HCT116 (cell line): ENCODE measurements at regions not wholly inside any gene's neighbourhood (a gene's known extent, or its start where the extent isn't known, plus 50 kb on each side); places are given as distances from the start of the nearest gene placed in this dataset.

Experiments
- ATAC-seq: fragments of 200-7000 bp; cut with Tn5 transposase; 2 replicates; pipeline ENCODE4 v1.9.1; 2020; ENCODE audit warnings: mild to moderate bottlenecking, moderate library complexity
- BruUV-seq: library from RNA; stranded (reverse); fragments of 400-500 nt; replicated peaks from 2 replicates; lab custom pipeline; 2021; lab: Mats Ljungman, UMichigan
- CTCF ChIA-PET: fragments of 300-600 bp; sonication (Branson Sonifier 250); formaldehyde crosslinking; loops from one replicate; lab custom pipeline; 2021; ENCODE audit warnings: antibody characterized with exemption; lab: Charles Lee
- POLR2A ChIA-PET: fragments of 300-600, 350-600 bp; sonication (Branson Sonifier 250); formaldehyde crosslinking; loops from one replicate; lab custom pipeline; 2021; ENCODE audit warnings: antibody characterized with exemption; lab: Charles Lee
- RAD21 ChIA-PET, 2 experiments: fragments of 300-600 bp; sonication (Branson Sonifier 250); formaldehyde crosslinking; loops; one replicate each; lab custom pipeline; 2023; ENCODE audit warnings: low total read pairs in 2 of 2; ENCODE audit not compliant: uncharacterized antibody in 2 of 2, unreplicated experiment in 2 of 2, low non-redundant PET in 1 of 2; lab: Charles Lee
- DNase-seq: peaks from one replicate; pipeline ENCODE4 v3.0.0-alpha.2; 2010; ENCODE audit warnings: low read depth, low spot score
- H2AFZ ChIP-seq: fragments of 200-600 bp; shearing (Covaris generic), sonication (generic); 2 replicates; pipeline ENCODE4 v1.6.1; 2017; ENCODE audit warnings: low read depth, mixed run types, mixed read lengths, antibody characterized with exemption, low read length; ENCODE audit not compliant: poor library complexity, severe bottlenecking
- H3K27ac ChIP-seq: 2 replicates; pipeline ENCODE4 v1.5.1; 2012; ENCODE audit warnings: low read depth, low read length
- H3K27me3 ChIP-seq: fragments of 200-600 bp; sonication (generic); 2 replicates; pipeline ENCODE4 v1.6.1; 2016; ENCODE audit warnings: mixed run types, low read length, mixed read lengths; ENCODE audit not compliant: insufficient read depth
- H3K36me3 ChIP-seq, 2 experiments: fragments of 200-500 bp in 1 of 2; fragments of 200-600 bp in 1 of 2; sonication (Bioruptor generic) in 1 of 2; sonication (generic) in 1 of 2; 2 replicates each; pipeline versions ENCODE4 v1.5.1 to v1.6.1; 2014 to 2016; ENCODE audit warnings: low read length in 2 of 2, inconsistent platforms in 1 of 2, mixed read lengths in 1 of 2, mixed run types in 1 of 2; ENCODE audit not compliant: insufficient read depth in 2 of 2, control insufficient read depth in 1 of 2
- H3K4me1 ChIP-seq, 2 experiments: fragments of 200-600 bp in 1 of 2; sonication (generic) in 1 of 2; 2 replicates each; pipeline versions ENCODE4 v1.5.1 to v1.6.1; 2012 to 2017; ENCODE audit warnings: low read length in 2 of 2, inconsistent platforms in 1 of 2, mild to moderate bottlenecking in 1 of 2, mixed read lengths in 1 of 2, mixed run types in 1 of 2, moderate library complexity in 1 of 2; ENCODE audit not compliant: insufficient read depth in 2 of 2, control insufficient read depth in 1 of 2
- H3K4me2 ChIP-seq: fragments of 200-600 bp; sonication (generic); 2 replicates; pipeline ENCODE4 v1.6.1; 2017; ENCODE audit warnings: mixed run types, low read length, mixed read lengths
- H3K4me3 ChIP-seq, 2 experiments: fragments of 200-600 bp in 1 of 2; sonication (generic) in 1 of 2; replicated peaks in 1 of 2; 2 replicates each; pipeline ENCODE4 v1.5.1; 2011 to 2016; ENCODE audit warnings: low read length in 2 of 2, control low read depth in 1 of 2, low read depth in 1 of 2, mild to moderate bottlenecking in 1 of 2, mixed read lengths in 1 of 2, mixed run types in 1 of 2
- H3K79me2 ChIP-seq: fragments of 200-600 bp; sonication (generic); 2 replicates; pipeline ENCODE4 v1.6.1; 2017; ENCODE audit warnings: mild to moderate bottlenecking, mixed run types, low read length, moderate library complexity, mixed read lengths; ENCODE audit not compliant: insufficient read depth
- H3K9ac ChIP-seq: fragments of 200-600 bp; sonication (generic); 2 replicates; pipeline ENCODE4 v1.6.1; 2016; ENCODE audit warnings: low read length, mixed read lengths
- H3K9me2 ChIP-seq: fragments of 200-600 bp; sonication (generic), shearing (Covaris generic); 2 replicates; pipeline ENCODE4 v1.6.1; 2017; ENCODE audit warnings: mixed run types, mild to moderate bottlenecking, moderate library complexity; ENCODE audit not compliant: insufficient read depth
- H3K9me3 ChIP-seq, 2 experiments: fragments of 200-500 bp in 1 of 2; fragments of 200-600 bp in 1 of 2; sonication (Bioruptor generic) in 1 of 2; sonication (generic) in 1 of 2; 2 replicates each; pipeline ENCODE4 v1.6.1; 2014 to 2017; ENCODE audit warnings: low read length in 2 of 2, mixed read lengths in 2 of 2, inconsistent platforms in 1 of 2, low read depth in 1 of 2, mild to moderate bottlenecking in 1 of 2, mixed run types in 1 of 2, moderate library complexity in 1 of 2; ENCODE audit not compliant: control insufficient read depth in 1 of 2, insufficient read depth in 1 of 2
- H4K20me1 ChIP-seq: fragments of 200-600 bp; sonication (generic), shearing (Covaris generic); 2 replicates; pipeline ENCODE4 v1.6.1; 2017; ENCODE audit warnings: mixed run types, mild to moderate bottlenecking, moderate library complexity; ENCODE audit not compliant: insufficient read depth
- ATF3 ChIP-seq: IDR thresholded peaks from 2 replicates; pipeline ENCODE4 v1.6.1; 2012
- CBX3 ChIP-seq: IDR thresholded peaks from 2 replicates; pipeline ENCODE4 v1.6.1; 2012; ENCODE audit warnings: low read depth
- EGR1 ChIP-seq: IDR thresholded peaks from 2 replicates; pipeline ENCODE4 v1.6.1; 2012; ENCODE audit warnings: low read depth
- FOSL1 ChIP-seq: IDR thresholded peaks from 2 replicates; pipeline ENCODE4 v1.6.1; 2012; ENCODE audit warnings: low read depth
- JUND ChIP-seq: IDR thresholded peaks from 2 replicates; pipeline ENCODE4 v1.6.1; 2012
- POLR2AphosphoS5 ChIP-seq: IDR thresholded peaks from 2 replicates; pipeline ENCODE4 v1.6.1; 2011; ENCODE audit warnings: mild to moderate bottlenecking, low read depth, low read length, moderate library complexity
- RAD21 ChIP-seq: IDR thresholded peaks from 2 replicates; pipeline ENCODE4 v1.6.1; 2012; ENCODE audit warnings: low read depth, mild to moderate bottlenecking
- REST ChIP-seq: IDR thresholded peaks from 2 replicates; pipeline ENCODE4 v1.6.1; 2012; ENCODE audit warnings: low read depth
- SP1 ChIP-seq: IDR thresholded peaks from 2 replicates; pipeline ENCODE4 v1.6.1; 2012; ENCODE audit warnings: low read depth
- TCF7L2 ChIP-seq: IDR thresholded peaks from 2 replicates; pipeline ENCODE4 v1.7.0; 2011; ENCODE audit warnings: borderline replicate concordance, inconsistent platforms; ENCODE audit not compliant: insufficient read depth, insufficient read length; ENCODE audit errors: extremely low read depth
- ZFX ChIP-seq: fragments of 450-650 bp; IDR thresholded peaks from 2 replicates; pipeline ENCODE4 v1.6.1; 2017
- ZNF274 ChIP-seq: fragments of 200-500 bp; sonication (Bioruptor generic); IDR thresholded peaks from 2 replicates; pipeline ENCODE4 v1.6.1; 2014; ENCODE audit warnings: mild to moderate bottlenecking, low read depth, low read length, inconsistent platforms
- intact Hi-C: fragments of 100-400 bp; cut with micrococcal nuclease; formaldehyde crosslinking; loops from 2 replicates; pipeline ENCODE4 v1.10.0; 2022
- TF ChIP-seq, protein P1 (sequence below): IDR thresholded peaks from 2 replicates; pipeline ENCODE4 v1.6.1; 2012

GRCh38 chr2:239550357-239550756, 149.5 kb upstream of the HDAC4 start:
- H3K4me1 ChIP-seq: peaks cover 0 to 10% of the 10 kb centered on the region in 2 experiments; a peak in 2 of 4 replicates
- H3K36me3 ChIP-seq: no peaks in the 10 kb centered on the region
- H3K9me3 ChIP-seq: no peaks in the 10 kb centered on the region
- no peak overlapping the region for H3K4me2 ChIP-seq
- intact Hi-C loops: no loop called here
- no peak for DNase-seq
- H2AFZ ChIP-seq: no peak overlapping the region
- POLR2A ChIA-PET: no interaction called here
- RAD21 ChIA-PET: no interaction called here
- no peaks in the 10 kb centered on the region for H4K20me1 ChIP-seq
- TF ChIP-seq ZFX (no peak), ATF3 (no peak), FOSL1 (no peak), EGR1 (no peak), ZNF274 (no peak), JUND (no peak), REST (no peak), SP1 (no peak), CBX3 (no peak), RAD21 (no peak), POLR2AphosphoS5 (no peak), TCF7L2 (no peak)
- TF ChIP-seq, protein P1, sequence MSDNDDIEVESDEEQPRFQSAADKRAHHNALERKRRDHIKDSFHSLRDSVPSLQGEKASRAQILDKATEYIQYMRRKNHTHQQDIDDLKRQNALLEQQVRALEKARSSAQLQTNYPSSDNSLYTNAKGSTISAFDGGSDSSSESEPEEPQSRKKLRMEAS: no peak
- CTCF ChIA-PET: no interaction called here
- no peak overlapping the region for H3K4me3 ChIP-seq
- H3K9me2 ChIP-seq: no peaks in the 10 kb centered on the region
- no peak overlapping the region for H3K27ac ChIP-seq
- peaks cover 17% of the 10 kb centered on the region; the same call in 1 of the 2 replicates for H3K27me3 ChIP-seq
- H3K79me2 ChIP-seq: no peaks in the 10 kb centered on the region
- ATAC-seq: no peak
- BruUV-seq: no TSS peak
- H3K9ac ChIP-seq: no peak overlapping the region
